HG03159 (cell line): ENCODE measurements at regions not wholly inside any gene's neighbourhood (a gene's known extent, or its start where the extent isn't known, plus 50 kb on each side); places are given as distances from the start of the nearest gene placed in this dataset.
"Not testable (repeated sequence)": the region's sequence is repeated elsewhere in the genome, so short reads cannot be mapped to it uniquely, and the experiment has no call there.

Experiments used
- ATAC-seq: cut with Tn5 transposase; IDR thresholded peaks from one replicate; pipeline ENCODE4 v1.9.1; 2021; ENCODE audit warnings: mild to moderate bottlenecking, moderate library complexity; ENCODE audit not compliant: unreplicated experiment

DNA sequence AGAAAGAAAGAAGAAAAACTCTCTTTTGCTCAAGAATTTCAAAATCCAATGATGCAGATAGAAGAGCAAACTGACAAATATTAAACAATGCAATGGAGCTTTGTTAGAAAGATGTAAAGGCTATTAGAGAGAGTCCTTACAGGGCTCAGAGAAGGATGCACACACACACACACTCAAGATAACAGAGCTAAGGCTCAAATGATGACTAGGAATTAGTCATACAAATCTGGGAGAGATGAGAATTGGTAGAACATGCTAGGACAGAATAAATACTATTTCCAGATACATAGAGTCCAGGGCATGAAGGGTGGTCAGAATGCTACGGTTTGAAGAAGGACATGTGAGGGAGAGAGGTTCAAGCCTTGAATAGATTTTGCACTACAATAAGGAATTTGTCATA, 650.1 kb upstream of the MDGA2 start:
- no peak for ATAC-seq

DNA sequence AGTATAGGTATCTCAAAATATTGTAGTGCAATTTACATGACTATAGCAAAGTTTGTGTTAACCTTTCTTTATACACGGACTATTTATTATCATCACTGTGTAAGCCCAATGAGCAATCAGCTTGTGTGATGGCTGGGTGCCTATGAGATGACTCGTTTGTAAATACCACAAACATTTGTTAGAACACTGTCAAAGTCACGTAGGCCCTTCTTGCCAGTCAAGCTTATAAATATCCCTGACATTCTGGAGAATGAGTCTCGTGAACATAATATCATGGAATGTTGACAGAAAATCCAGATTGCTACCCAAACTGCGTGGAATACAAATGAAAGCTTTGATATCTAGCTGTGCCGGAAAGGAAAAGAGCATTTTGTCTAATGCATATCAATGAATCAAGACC, 648.3 kb upstream of the MDGA2 start:
- no peak for ATAC-seq

DNA sequence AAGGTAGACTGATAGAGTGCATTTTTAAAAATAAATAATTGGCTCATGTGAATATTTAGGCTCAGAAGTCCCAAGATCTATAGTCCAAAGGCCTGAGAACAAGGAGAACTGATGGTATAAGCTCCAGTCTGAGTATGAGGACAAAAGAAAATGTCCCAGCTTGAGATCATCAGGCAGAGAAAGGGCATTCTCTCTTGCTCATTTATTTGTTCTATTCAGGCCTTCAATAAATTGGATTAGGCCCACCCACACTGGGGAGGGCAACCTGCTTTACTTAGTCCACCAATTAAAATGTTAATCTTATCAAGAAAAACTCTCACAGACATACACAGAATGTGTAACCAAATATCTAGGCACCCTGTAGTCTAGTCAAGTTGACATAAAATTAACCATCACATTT, 644.4 kb upstream of the MDGA2 start:
- ATAC-seq: no peak

DNA sequence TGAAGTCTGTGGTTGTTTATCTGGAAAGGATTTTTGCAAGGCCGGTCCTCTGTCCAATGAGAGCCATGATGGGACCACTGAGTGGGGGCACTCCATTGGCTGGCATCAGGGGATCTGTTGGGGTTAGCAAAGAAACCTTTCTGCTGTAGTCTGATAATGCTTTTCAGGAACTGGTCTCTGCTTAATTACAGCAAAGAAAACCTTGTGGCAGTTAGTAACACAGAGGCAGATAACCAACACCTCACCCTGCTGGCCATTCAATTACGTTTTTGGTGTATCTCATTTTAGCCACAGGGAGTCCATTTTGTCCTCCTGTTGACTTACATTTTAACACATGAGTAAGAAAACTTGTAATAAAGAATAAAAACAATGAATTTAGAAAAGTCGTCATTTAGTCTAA, 629.3 kb upstream of the MDGA2 start:
- no peak for ATAC-seq

GRCh38 chr14:48289701-48290100, 614.3 kb upstream of the MDGA2 start:
- ATAC-seq: no peak

- not testable (repeated sequence) for ATAC-seq
These were observed 609.8 kb upstream of the MDGA2 start for GRCh38 chr14:48285217-48285616.

DNA sequence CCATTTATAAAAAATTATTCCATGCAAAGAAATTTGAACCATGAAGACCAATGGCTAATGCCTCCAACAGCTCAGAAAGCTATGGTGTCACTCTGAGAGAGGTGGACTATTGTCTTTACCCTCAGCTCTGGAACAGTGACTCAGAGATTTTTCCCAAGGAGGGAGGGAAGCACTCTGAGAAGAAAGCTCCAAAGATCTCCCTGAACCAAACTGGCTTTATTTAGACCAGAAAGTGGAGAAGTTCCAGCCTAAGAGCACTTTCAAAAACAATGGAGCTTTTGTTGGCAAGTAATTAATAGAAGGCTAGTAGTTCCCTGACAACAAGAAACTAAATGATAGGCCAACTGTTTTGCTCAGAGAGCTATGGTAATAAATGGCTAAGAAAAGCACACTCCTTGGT, 599.9 kb upstream of the MDGA2 start:
- ATAC-seq: no peak

DNA sequence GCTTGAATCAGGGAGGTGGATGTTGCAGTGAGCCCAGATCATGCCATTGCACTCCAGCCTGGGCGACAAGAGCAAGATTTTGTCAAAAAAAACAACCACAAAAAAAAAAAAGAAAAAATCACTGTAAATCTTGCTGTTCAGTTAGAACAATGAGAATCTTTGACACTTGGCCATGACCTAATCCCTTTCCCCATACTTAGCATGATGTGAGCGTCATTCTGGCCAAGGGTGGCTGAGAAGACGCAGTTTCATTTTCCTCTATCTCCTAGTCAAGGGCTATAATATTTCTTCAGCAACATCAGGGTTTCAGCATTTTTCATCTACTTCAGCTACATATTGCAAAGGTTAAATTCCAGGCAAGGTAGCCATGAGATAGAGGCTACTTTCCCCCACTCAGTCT, 599.4 kb upstream of the MDGA2 start:
- ATAC-seq: no peak

- not testable (repeated sequence) for ATAC-seq
These were observed 592.5 kb upstream of the MDGA2 start for GRCh38 chr14:48267926-48268325.

- not testable (repeated sequence) for ATAC-seq
These were observed 590.8 kb upstream of the MDGA2 start for GRCh38 chr14:48266201-48266600.

- ATAC-seq: no peak
These were observed 586.0 kb upstream of the MDGA2 start for GRCh38 chr14:48261436-48261835.

GRCh38 chr14:48260394-48261295, 585.2 kb upstream of the MDGA2 start:
- not testable (repeated sequence) for ATAC-seq

DNA sequence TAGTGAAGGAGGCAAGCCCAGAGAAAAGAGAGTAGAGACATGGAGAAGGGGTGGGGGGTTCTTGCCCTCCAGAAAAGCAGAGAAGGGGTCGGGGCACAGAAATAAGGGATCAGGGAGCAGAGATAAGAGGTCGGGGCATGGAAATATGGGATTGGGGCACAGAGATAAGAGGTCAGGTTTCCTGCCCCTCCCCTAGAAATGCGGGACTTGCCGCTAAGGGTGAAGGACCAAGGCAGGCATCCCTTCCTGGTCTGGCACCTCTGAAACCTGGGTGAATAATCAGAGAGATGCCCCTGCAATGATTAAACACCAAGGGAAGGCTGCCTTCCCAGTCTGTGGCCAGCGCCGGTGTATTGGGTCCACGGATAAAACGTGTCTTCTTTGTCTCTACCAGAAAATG, 584.5 kb upstream of the MDGA2 start:
- ATAC-seq: not testable (repeated sequence)

DNA sequence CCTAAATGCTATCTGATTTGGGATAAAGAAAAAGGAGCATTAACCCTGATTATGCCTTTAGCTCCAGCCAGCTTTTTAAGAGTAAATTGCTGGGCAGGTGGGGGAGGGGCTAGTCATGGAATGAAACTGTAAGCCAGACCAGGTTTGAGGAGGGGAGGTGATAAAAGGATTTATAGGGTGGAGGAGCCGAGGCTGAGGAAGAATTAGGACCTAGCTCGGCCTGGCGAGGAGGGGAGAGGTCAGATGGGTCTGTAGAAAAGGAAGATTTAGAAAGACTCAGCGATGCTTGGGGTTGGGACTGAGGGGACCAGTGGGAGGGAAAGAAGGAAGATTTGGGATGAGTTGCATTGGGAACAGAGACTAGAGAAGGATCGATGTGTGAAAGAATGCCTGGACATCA, 583.8 kb upstream of the MDGA2 start:
- ATAC-seq: not testable (repeated sequence)

DNA sequence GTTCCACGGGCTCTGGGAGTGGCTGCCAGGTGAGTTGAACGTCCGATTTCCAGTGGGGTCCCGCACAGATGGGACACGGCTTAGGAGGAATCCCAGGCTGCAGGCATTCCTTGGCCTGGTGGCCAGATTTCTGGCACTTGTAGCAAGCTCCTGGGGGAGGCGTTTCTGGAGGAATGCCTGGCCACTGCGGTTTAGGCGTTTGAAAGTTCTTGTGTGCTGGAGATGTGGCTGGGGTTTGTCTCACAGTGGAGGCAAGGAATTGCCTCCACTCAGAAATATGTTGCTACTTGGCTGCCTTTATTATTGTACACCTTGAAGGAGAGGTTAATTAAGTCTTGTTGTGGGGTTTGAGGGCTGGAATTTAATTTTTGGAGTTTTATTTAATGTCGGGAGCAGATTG, 583.3 kb upstream of the MDGA2 start:
- not testable (repeated sequence) for ATAC-seq

GRCh38 chr14:48253020-48253419, 577.6 kb upstream of the MDGA2 start:
- ATAC-seq: no peak

DNA sequence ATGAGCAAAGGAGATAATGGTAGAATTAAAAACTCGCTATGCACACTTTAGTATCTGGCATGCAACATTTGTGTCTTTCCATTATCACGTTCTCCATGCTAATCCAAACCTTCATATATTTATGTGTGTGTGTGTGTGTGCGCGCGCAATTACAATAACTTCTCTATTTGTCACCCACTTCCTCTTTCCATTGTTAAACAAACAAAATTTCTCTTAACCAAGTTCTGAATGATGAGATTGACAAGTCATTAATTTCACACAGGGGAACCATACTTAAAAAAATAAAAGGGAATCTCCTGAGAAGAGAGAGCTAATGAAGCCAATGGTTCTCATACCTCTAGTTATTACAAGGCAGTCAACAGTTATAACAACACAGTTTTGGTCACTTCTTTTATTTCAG, 575.9 kb upstream of the MDGA2 start:
- ATAC-seq: no peak

GRCh38 chr14:48250575-48250974, 575.2 kb upstream of the MDGA2 start:
- ATAC-seq: no peak

DNA sequence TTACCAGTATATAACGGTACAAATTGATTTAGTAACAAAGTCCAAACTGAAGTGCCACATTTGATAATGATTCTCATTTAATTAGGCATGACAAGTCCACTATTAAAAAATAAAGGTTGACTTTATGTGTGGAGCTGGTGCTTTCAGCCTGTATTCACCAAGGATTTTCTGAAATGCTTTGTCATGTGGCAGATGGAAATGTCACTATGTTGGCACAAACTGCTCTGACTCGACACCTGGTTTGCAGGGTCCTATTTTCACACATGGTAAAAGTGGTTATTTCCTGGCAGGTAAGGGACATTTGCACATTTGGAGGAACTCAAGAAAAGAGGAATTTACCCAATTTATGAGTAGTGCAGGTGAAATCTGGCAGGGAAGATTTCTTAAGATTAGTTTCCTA, 572.6 kb upstream of the MDGA2 start:
- ATAC-seq: no peak

- ATAC-seq: no peak
These were observed 568.5 kb upstream of the MDGA2 start for GRCh38 chr14:48243900-48244299.

GRCh38 chr14:48229091-48229490, 553.7 kb upstream of the MDGA2 start:
- no peak for ATAC-seq

- no peak for ATAC-seq
These were observed 518.5 kb upstream of the MDGA2 start for GRCh38 chr14:48193893-48194292.

DNA sequence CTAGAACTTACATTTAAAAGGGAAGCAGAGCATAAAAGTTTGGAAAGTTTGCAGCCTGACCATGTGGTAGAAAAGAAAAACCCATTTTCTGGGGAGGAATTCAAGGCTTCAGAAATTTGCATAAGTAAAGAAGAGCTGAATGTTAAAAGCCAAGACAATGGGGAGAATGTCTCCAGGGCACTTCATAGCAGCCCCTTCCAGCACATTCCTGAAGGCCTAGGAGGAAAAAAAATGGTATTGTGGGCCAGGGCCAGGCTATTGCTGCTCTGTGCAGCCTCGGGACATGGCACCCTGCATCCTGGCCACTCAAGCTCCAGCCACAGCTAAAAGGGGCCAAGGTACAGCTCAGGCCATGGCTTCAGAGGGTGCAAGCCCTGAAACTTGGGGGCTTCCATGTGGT, 474.2 kb upstream of the MDGA2 start:
- ATAC-seq: not testable (repeated sequence)
